MM.1S (cell line): ENCODE measurements at regions not wholly inside any gene's neighbourhood (a gene's known extent, or its start where the extent isn't known, plus 50 kb on each side); places are given as distances from the start of the nearest gene placed in this dataset.

Source experiments
- DNase-seq: peaks from one replicate; pipeline ENCODE4 v3.0.0-alpha.2; 2015
- H2AFZ ChIP-seq: fragments of 300-600 bp; sonication (generic); 2 replicates; pipeline ENCODE4 v1.6.0; 2016; ENCODE audit warnings: antibody characterized with exemption, low read length
- H3F3A ChIP-seq: fragments of 300-600 bp; sonication (generic); 2 replicates; pipeline ENCODE4 v1.6.1; 2016; ENCODE audit warnings: mild to moderate bottlenecking, antibody characterized with exemption, low read length, moderate library complexity, mixed read lengths; ENCODE audit not compliant: insufficient read depth
- H3K27ac ChIP-seq: fragments of 300-600 bp; sonication (generic); 2 replicates; pipeline ENCODE4 v1.5.1; 2016; ENCODE audit warnings: mild to moderate bottlenecking, low read length
- H3K27me3 ChIP-seq: fragments of 300-600 bp; sonication (generic); replicated peaks from 2 replicates; pipeline ENCODE4 v1.6.0; 2016; ENCODE audit warnings: low read length; ENCODE audit not compliant: insufficient read depth
- H3K36me3 ChIP-seq: fragments of 300-600 bp; sonication (generic); replicated peaks from 2 replicates; pipeline ENCODE4 v1.6.1; 2016; ENCODE audit warnings: mild to moderate bottlenecking, low read length, mixed read lengths; ENCODE audit not compliant: insufficient read depth
- H3K4me1 ChIP-seq: fragments of 300-600 bp; sonication (generic); 2 replicates; pipeline ENCODE4 v1.6.1; 2016; ENCODE audit warnings: low read length, mixed read lengths
- H3K4me2 ChIP-seq: fragments of 300-600 bp; sonication (generic); 2 replicates; pipeline ENCODE4 v1.6.0; 2016; ENCODE audit warnings: low read depth, low read length
- H3K4me3 ChIP-seq: fragments of 300-600 bp; sonication (generic); 2 replicates; pipeline ENCODE4 v1.5.1; 2016; ENCODE audit warnings: low read length, mixed read lengths
- H3K79me2 ChIP-seq: fragments of 300-600 bp; sonication (generic); 2 replicates; pipeline ENCODE4 v1.6.1; 2016; ENCODE audit warnings: mixed run types, low read length, mixed read lengths
- H3K9ac ChIP-seq: fragments of 300-600 bp; sonication (generic); 2 replicates; pipeline ENCODE4 v1.6.1; 2016; ENCODE audit warnings: low read length, mixed read lengths
- H3K9me2 ChIP-seq: fragments of 300-600 bp; sonication (generic); replicated peaks from 2 replicates; pipeline ENCODE4 v1.6.1; 2016; ENCODE audit warnings: mild to moderate bottlenecking, low read length, mixed read lengths; ENCODE audit not compliant: insufficient read depth
- H3K9me3 ChIP-seq: fragments of 300-600 bp; sonication (generic); replicated peaks from 2 replicates; pipeline ENCODE4 v1.6.1; 2016; ENCODE audit warnings: mild to moderate bottlenecking, low read length, mixed read lengths; ENCODE audit not compliant: insufficient read depth
- H4K20me1 ChIP-seq: fragments of 300-600 bp; sonication (generic); 2 replicates; pipeline ENCODE4 v1.6.1; 2016; ENCODE audit warnings: mild to moderate bottlenecking, low read length, moderate library complexity, mixed read lengths; ENCODE audit not compliant: insufficient read depth
- CTCF ChIP-seq: fragments of 300-600 bp; sonication (generic); IDR thresholded peaks from 2 replicates; pipeline ENCODE4 v1.5.1; 2016; ENCODE audit warnings: antibody characterized with exemption, low read length, mixed read lengths
- EZH2 ChIP-seq: fragments of 300-600 bp; sonication (generic); optimal IDR thresholded peaks from 2 replicates; pipeline ENCODE3; 2017; ENCODE audit warnings: low read depth, mild to moderate bottlenecking, antibody characterized with exemption, low read length, mixed read lengths
- EZH2phosphoT487 ChIP-seq: fragments of 300-600 bp; sonication (generic); IDR thresholded peaks from 2 replicates; pipeline ENCODE4 v1.6.1; 2018; ENCODE audit warnings: antibody characterized with exemption, low read length

DNA sequence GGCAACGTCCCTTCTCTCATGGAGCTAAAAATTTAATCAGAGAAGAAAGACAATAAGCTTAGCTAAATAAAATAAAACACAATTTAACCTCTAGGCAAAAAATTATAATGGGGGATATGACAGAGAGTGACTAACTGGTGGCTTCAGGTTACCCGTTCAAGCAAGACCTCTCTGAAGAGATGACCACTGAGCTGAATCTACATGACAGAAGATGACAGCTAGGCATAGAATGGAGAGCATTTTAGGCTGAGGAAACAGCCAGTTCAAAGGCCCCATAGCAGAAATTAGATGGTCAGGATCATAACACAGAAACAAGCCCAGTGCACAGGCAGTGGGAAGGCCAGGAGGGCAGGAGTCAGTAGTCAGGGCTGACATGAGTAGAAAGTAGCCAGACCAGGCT lies 1094.3 kb downstream of the VRK1 start:
- no peaks in the 10 kb centered on the region for H3F3A ChIP-seq
- H4K20me1 ChIP-seq = no peaks in the 10 kb centered on the region
- no peaks in the 10 kb centered on the region for H3K4me1 ChIP-seq
- no peak overlapping the region for H3K4me3 ChIP-seq
- no peaks in the 10 kb centered on the region for H3K79me2 ChIP-seq
- H2AFZ ChIP-seq = no peak overlapping the region
- no peaks in the 10 kb centered on the region for H3K27me3 ChIP-seq
- TF ChIP-seq EZH2phosphoT487 = no peak
- no peak for TF ChIP-seq CTCF
- no peak for TF ChIP-seq EZH2
- no peaks in the 10 kb centered on the region for H3K9me3 ChIP-seq
- no peak overlapping the region for H3K27ac ChIP-seq
- H3K9ac ChIP-seq = no peak overlapping the region
- no peaks in the 10 kb centered on the region for H3K9me2 ChIP-seq
- no peak for DNase-seq
- no peak overlapping the region for H3K4me2 ChIP-seq
- no peaks in the 10 kb centered on the region for H3K36me3 ChIP-seq

GRCh38 chr14:97894552-97894951 lies 1097.4 kb downstream of the VRK1 start:
- Histone ChIP-seq H2AFZ (no peak overlapping the region), H3K27me3 (no peaks in the 10 kb centered on the region), H3K4me1 (no peaks in the 10 kb centered on the region), H3K9me3 (no peaks in the 10 kb centered on the region), H3K9ac (no peak overlapping the region), H3K9me2 (no peaks in the 10 kb centered on the region), H3K4me2 (no peak overlapping the region), H4K20me1 (no peaks in the 10 kb centered on the region), H3K4me3 (no peak overlapping the region), H3F3A (no peaks in the 10 kb centered on the region), H3K27ac (no peak overlapping the region), H3K36me3 (no peaks in the 10 kb centered on the region), H3K79me2 (no peaks in the 10 kb centered on the region)
- TF ChIP-seq CTCF (no peak), EZH2phosphoT487 (no peak), EZH2 (no peak)
- no peak for DNase-seq

GRCh38 chr14:97900196-97900854 lies 1103.1 kb downstream of the VRK1 start:
- no peak overlapping the region for H3K27ac ChIP-seq

More at GRCh38 chr14:97900196-97900854, 1103.1 kb downstream of the VRK1 start:
- Histone ChIP-seq H3K4me3 (no peak overlapping the region), H3K9me3 (no peaks in the 10 kb centered on the region), H2AFZ (no peak overlapping the region), H3K9ac (no peak overlapping the region), H4K20me1 (no peaks in the 10 kb centered on the region), H3F3A (no peaks in the 10 kb centered on the region), H3K79me2 (no peaks in the 10 kb centered on the region), H3K4me2 (no peak overlapping the region), H3K4me1 (no peaks in the 10 kb centered on the region), H3K9me2 (no peaks in the 10 kb centered on the region), H3K36me3 (no peaks in the 10 kb centered on the region), H3K27me3 (no peaks in the 10 kb centered on the region)
- DNase-seq = no peak
- no peak for TF ChIP-seq EZH2
- no peak for TF ChIP-seq EZH2phosphoT487
- no peak for TF ChIP-seq CTCF
